Astrocyte (in vitro differentiated cells and primary cell): ENCODE measurements at regions not wholly inside any gene's neighbourhood (a gene's known extent, or its start where the extent isn't known, plus 50 kb on each side); places are given as distances from the start of the nearest gene placed in this dataset.
"Not testable (repeated sequence)": the region's sequence is repeated elsewhere in the genome, so short reads cannot be mapped to it uniquely, and the experiment has no call there.

Experiments
- DNase-seq: peaks from one replicate; pipeline ENCODE4 v3.0.0-alpha.2; 2010; ENCODE audit warnings: low read depth
- FAIRE-seq: peaks from 2 replicates; lab custom pipeline; 2011; peaks lifted over from hg19 to GRCh38; lab: Jason Lieb, UNC
- H2AFZ ChIP-seq: 2 replicates; pipeline ENCODE4 v1.6.0; 2012; ENCODE audit warnings: low read depth, low read length, inconsistent platforms
- H3K27ac ChIP-seq: 2 replicates; pipeline ENCODE4 v1.5.1; 2011; ENCODE audit warnings: low read depth, low read length, inconsistent platforms
- H3K27me3 ChIP-seq: 2 replicates; pipeline ENCODE4 v1.6.0; 2011; ENCODE audit warnings: low read length, inconsistent platforms; ENCODE audit not compliant: insufficient read depth
- H3K36me3 ChIP-seq: 2 replicates; pipeline ENCODE4 v1.5.1; 2011; ENCODE audit warnings: low read length, inconsistent platforms; ENCODE audit not compliant: insufficient read depth
- H3K4me1 ChIP-seq: 2 replicates; pipeline ENCODE4 v1.5.1; 2011; ENCODE audit warnings: low read length, inconsistent platforms; ENCODE audit not compliant: insufficient read depth
- H3K4me2 ChIP-seq: 2 replicates; pipeline ENCODE4 v1.6.0; 2012; ENCODE audit warnings: low read length, inconsistent platforms
- H3K4me3 ChIP-seq: 2 replicates; pipeline ENCODE4 v1.5.1; 2011; ENCODE audit warnings: low read depth, mild to moderate bottlenecking, low read length, inconsistent platforms; ENCODE audit not compliant: insufficient read depth
- H3K79me2 ChIP-seq: 2 replicates; pipeline ENCODE4 v1.6.0; 2012; ENCODE audit warnings: mild to moderate bottlenecking, low read length, inconsistent platforms; ENCODE audit not compliant: insufficient read depth
- H3K9ac ChIP-seq: 2 replicates; pipeline ENCODE4 v1.6.0; 2012; ENCODE audit warnings: mild to moderate bottlenecking, low read length, inconsistent platforms
- H3K9me3 ChIP-seq: 2 replicates; pipeline ENCODE4 v1.5.1; 2012; ENCODE audit warnings: low read depth, mild to moderate bottlenecking, low read length, inconsistent platforms; ENCODE audit not compliant: insufficient read depth
- H4K20me1 ChIP-seq: 2 replicates; pipeline ENCODE4 v1.6.0; 2012; ENCODE audit warnings: low read length, inconsistent platforms; ENCODE audit not compliant: insufficient read depth
- H3K27ac Mint-ChIP-seq: one replicate; pipeline ENCODE4 v1.8.0; 2021; ENCODE audit warnings: mild to moderate bottlenecking, mixed read lengths; ENCODE audit not compliant: unreplicated experiment
- H3K27me3 Mint-ChIP-seq: one replicate; pipeline ENCODE4 v1.8.0; 2021; ENCODE audit warnings: low read depth, mixed read lengths; ENCODE audit not compliant: unreplicated experiment
- H3K36me3 Mint-ChIP-seq: one replicate; pipeline ENCODE4 v1.8.0; 2021; ENCODE audit warnings: low read depth, mixed read lengths; ENCODE audit not compliant: unreplicated experiment
- H3K4me1 Mint-ChIP-seq: one replicate; pipeline ENCODE4 v1.8.0; 2021; ENCODE audit warnings: low read depth, mixed read lengths; ENCODE audit not compliant: unreplicated experiment
- H3K4me3 Mint-ChIP-seq: one replicate; pipeline ENCODE4 v1.8.0; 2021; ENCODE audit warnings: mild to moderate bottlenecking, moderate library complexity, mixed read lengths; ENCODE audit not compliant: unreplicated experiment
- H3K9me3 Mint-ChIP-seq: one replicate; pipeline ENCODE4 v1.8.0; 2021; ENCODE audit warnings: mild to moderate bottlenecking, mixed read lengths; ENCODE audit not compliant: unreplicated experiment

DNA sequence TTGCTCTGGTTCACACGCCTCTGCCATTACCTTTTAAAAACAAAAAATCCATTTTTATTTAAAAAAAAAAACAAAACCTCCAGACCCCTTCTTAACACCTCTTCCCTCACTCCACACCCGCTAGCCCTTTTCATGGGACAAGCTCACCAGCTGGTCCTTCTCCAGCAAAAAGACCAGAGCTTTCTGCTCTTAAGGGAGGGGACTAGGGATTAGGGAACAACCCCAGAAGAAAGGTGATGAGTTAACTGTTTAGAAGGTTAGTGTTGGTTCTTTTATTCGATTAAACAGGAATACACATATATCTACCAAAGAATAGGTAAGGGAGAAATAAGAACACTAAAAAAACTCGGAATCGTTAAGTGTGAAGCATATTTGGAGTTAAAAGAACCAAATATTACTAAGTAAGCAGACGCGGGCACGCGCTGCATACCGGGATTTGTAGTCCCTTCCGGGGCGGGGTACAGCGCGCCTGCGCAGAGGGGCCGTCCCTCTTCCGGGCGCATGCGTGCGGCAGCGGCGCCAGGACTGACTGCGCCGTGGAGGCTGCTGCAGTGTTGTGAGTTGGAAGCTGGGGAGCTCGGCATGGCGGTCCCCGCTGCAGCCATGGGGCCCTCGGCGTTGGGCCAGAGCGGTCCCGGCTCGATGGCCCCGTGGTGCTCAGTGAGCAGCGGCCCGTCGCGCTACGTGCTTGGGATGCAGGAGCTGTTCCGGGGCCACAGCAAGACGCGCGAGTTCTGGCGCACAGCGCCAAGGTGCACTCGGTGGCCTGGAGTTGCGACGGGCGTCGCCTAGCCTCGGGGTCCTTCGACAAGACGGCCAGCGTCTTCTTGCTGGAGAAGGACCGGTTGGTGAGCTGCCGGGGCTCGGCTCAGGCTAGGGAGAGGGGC is 92.6 kb upstream of the FAM153A start:
- Histone ChIP-seq H3K4me3 (peak overlapping the region; percentile 42), H3K9ac (peak overlapping the region; percentile 35)
- H3K27me3 Mint-ChIP-seq, H3K27me3 ChIP-seq, H3K36me3 Mint-ChIP-seq, H3K36me3 ChIP-seq, H3K79me2 ChIP-seq, H3K27ac ChIP-seq, H2AFZ ChIP-seq, FAIRE-seq, H3K4me3 Mint-ChIP-seq, H3K9me3 ChIP-seq, H3K4me1 Mint-ChIP-seq, H4K20me1 ChIP-seq, H3K9me3 Mint-ChIP-seq, H3K27ac Mint-ChIP-seq, H3K4me1 ChIP-seq, H3K4me2 ChIP-seq: not testable (repeated sequence)
- DNase-seq, result peak; percentile 2

DNA sequence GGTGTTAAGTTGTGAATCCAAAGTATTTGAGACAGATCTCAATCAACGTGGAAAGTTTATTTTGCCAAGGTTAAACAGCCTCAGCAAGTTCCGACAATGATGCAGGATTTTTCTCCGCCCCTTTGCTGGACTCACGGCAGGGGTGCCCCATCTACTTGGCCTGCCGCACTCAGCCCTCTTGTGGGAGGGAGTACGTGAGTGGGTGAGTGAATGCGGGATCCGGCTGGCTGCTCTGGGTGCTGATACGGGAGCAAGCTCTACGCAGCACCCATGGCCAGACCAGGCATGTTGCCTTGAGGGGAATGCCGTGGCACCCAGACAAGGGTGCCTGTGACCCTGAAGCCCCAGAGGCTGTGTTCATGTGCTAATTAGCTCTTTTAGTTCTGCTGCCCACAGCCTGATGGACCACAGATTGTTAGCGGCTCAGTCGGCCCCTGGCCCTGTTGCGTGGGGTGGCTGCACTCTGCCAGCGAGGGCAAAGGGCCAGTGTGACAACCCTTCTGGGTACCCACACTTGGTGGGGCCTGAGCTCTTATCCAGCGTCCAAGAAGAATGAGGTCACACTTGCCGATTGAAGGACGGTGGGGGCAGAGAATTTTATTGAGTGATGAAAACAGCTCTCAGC is 81.2 kb upstream of the FAM153A start:
- not testable (repeated sequence) for H3K9me3 ChIP-seq, H3K27me3 ChIP-seq, H3K36me3 ChIP-seq, H3K27me3 Mint-ChIP-seq, H2AFZ ChIP-seq, H3K27ac Mint-ChIP-seq, FAIRE-seq, H3K4me1 Mint-ChIP-seq, H3K4me1 ChIP-seq, H4K20me1 ChIP-seq, DNase-seq, H3K9ac ChIP-seq, H3K79me2 ChIP-seq, H3K4me3 ChIP-seq, H3K4me2 ChIP-seq, H3K27ac ChIP-seq, H3K9me3 Mint-ChIP-seq, H3K4me3 Mint-ChIP-seq, H3K36me3 Mint-ChIP-seq

DNA sequence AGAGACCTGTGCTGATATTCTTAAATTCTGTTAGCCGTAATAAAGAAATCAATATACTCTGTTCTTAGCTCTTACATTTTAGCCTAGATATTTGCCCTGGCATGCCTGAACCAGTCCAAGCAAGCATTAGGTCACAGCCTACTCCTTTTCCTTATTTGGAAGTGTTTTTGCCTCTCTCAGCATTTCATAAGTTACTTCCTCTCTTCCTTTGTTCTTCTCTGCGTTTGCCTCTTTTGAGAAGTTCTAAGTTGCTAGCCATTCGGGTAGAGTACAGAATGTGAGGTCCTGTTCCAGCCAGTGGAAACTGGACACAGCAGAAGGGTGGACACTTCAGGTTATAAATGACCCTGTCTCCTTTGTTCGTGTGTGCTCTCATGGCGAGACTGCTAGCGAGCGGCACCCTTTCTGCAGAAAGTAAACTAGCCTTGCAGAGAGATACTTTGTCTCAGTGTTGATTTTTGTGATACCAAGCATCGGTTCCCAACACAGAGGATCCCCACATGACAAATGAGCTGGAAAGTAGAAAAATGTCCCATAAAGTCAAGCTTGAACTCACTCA is 75.0 kb upstream of the FAM153A start:
- not testable (repeated sequence) for H3K4me3 Mint-ChIP-seq, H3K4me3 ChIP-seq, H3K36me3 ChIP-seq, H4K20me1 ChIP-seq, H3K79me2 ChIP-seq, H3K27me3 ChIP-seq, H3K27me3 Mint-ChIP-seq, H3K27ac ChIP-seq, H3K9ac ChIP-seq, H3K4me2 ChIP-seq, H3K9me3 ChIP-seq, DNase-seq, H2AFZ ChIP-seq, H3K9me3 Mint-ChIP-seq, H3K4me1 ChIP-seq, FAIRE-seq, H3K36me3 Mint-ChIP-seq, H3K27ac Mint-ChIP-seq, H3K4me1 Mint-ChIP-seq

DNA sequence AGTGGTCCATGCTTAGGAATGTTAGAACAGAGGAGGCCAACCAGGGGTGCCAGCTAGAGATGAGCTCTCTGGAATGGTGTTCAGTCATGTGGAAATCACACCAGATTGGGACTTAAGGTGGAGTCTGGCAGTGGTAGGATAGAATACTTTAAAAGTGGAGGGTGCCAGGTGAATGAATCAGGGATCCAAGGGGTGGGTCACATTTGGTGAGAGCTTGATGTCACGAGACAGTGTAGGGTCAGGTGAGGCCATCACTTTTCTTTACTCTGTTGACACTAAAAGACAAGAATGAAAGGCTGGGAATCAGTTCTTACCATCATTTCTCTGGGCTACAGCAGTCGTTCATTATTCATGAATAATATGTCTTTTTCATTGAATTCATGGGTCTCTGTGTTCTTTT is 73.8 kb upstream of the FAM153A start:
- not testable (repeated sequence) for H3K27ac ChIP-seq, H4K20me1 ChIP-seq, H3K4me3 Mint-ChIP-seq, FAIRE-seq, H3K27me3 Mint-ChIP-seq, H3K4me3 ChIP-seq, H3K9me3 ChIP-seq, H3K27me3 ChIP-seq, H2AFZ ChIP-seq, H3K36me3 Mint-ChIP-seq, H3K9ac ChIP-seq, H3K9me3 Mint-ChIP-seq, H3K4me1 Mint-ChIP-seq, H3K36me3 ChIP-seq, H3K4me1 ChIP-seq, H3K79me2 ChIP-seq, H3K4me2 ChIP-seq, H3K27ac Mint-ChIP-seq, DNase-seq

DNA sequence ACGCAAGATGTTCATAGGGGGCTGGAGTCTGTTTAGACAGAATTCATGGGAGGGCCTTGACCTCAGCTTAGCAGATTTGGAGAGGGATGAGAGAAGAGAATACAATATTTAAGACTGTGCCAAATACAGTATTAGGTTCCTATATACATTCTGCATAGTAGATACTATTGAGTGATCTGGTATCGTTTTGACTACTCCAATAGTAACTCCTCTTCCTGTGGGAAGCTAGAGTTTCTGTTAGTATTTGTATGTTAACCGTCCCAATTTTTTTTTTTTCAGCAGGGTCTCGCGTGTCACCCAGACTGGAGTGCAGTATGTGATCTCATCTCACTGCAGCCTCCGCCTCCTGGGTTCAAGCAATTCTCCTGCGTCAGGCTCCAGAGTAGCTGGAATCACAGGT is 65.2 kb upstream of the FAM153A start:
- not testable (repeated sequence) for H3K27ac ChIP-seq, H3K9ac ChIP-seq, H3K4me2 ChIP-seq, H3K9me3 Mint-ChIP-seq, H4K20me1 ChIP-seq, H3K27me3 Mint-ChIP-seq, H3K4me3 Mint-ChIP-seq, H3K27ac Mint-ChIP-seq, H3K79me2 ChIP-seq, H3K4me1 ChIP-seq, H3K36me3 Mint-ChIP-seq, H3K9me3 ChIP-seq, H3K36me3 ChIP-seq, H3K4me3 ChIP-seq, DNase-seq, H3K4me1 Mint-ChIP-seq, FAIRE-seq, H2AFZ ChIP-seq, H3K27me3 ChIP-seq

DNA sequence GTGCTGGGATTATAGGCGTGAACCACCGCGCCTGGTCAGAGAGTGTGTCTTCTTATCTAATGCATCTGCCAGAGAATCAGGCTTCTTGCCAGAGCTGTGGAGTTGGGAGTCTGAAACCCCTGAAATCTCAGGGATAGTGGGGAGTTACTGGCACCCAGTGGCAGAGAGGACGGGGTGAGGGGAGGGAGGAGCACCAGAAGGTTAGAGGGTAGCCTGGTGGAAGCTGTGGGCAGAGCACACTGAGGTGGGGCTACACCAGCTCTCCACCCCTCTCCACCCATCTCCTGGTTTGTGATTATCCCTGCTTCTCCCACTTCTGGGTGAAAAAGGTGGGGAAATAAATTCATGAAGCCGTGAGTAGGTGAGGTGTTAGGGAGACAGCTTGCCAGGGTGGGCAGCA is 63.9 kb upstream of the FAM153A start:
- not testable (repeated sequence) for H3K27ac ChIP-seq, H3K9me3 Mint-ChIP-seq, H3K4me2 ChIP-seq, H3K4me1 ChIP-seq, DNase-seq, H3K9ac ChIP-seq, H3K9me3 ChIP-seq, H3K27me3 Mint-ChIP-seq, H3K4me3 ChIP-seq, H3K27me3 ChIP-seq, H3K36me3 Mint-ChIP-seq, FAIRE-seq, H4K20me1 ChIP-seq, H3K79me2 ChIP-seq, H2AFZ ChIP-seq, H3K4me3 Mint-ChIP-seq, H3K4me1 Mint-ChIP-seq, H3K36me3 ChIP-seq, H3K27ac Mint-ChIP-seq
